GM23338 (cell line): ENCODE measurements at regions not wholly inside any gene's neighbourhood (a gene's known extent, or its start where the extent isn't known, plus 50 kb on each side); places are given as distances from the start of the nearest gene placed in this dataset.

ENCODE experiments used
- ATAC-seq: fragments of 200-7000 bp; cut with Tn5 transposase; 3 replicates; pipeline ENCODE4 v1.9.1; 2020
- DNase-seq: peaks from one replicate; pipeline ENCODE4 v3.0.0-alpha.2; 2015; ENCODE audit warnings: low spot score
- H2AFZ ChIP-seq: fragments of 200-600 bp; sonication (generic); 2 replicates; pipeline ENCODE4 v1.8.0; 2016; ENCODE audit warnings: antibody characterized with exemption, mild to moderate bottlenecking, moderate library complexity
- H3F3A ChIP-seq: fragments of 200-600 bp; sonication (generic); replicated peaks from 2 replicates; pipeline ENCODE4 v1.8.0; 2017; ENCODE audit warnings: antibody characterized with exemption, mixed run types, low read depth
- H3K27ac ChIP-seq: fragments of 200-600 bp; sonication (generic); 2 replicates; pipeline ENCODE4 v1.6.1; 2016; ENCODE audit warnings: low read depth
- H3K27me3 ChIP-seq: fragments of 200-600 bp; sonication (generic); 2 replicates; pipeline ENCODE4 v1.8.0; 2016; ENCODE audit warnings: mild to moderate bottlenecking, mixed run types, moderate library complexity; ENCODE audit not compliant: insufficient read depth
- H3K36me3 ChIP-seq: fragments of 200-600 bp; sonication (generic); 2 replicates; pipeline ENCODE4 v1.8.0; 2016; ENCODE audit warnings: mild to moderate bottlenecking; ENCODE audit not compliant: insufficient read depth
- H3K4me1 ChIP-seq: fragments of 200-600 bp; sonication (generic); 2 replicates; pipeline ENCODE4 v1.8.0; 2016; ENCODE audit warnings: mild to moderate bottlenecking, moderate library complexity; ENCODE audit not compliant: insufficient read depth
- H3K4me2 ChIP-seq: fragments of 200-600 bp; sonication (generic); 2 replicates; pipeline ENCODE4 v1.7.1; 2017; ENCODE audit warnings: mixed run types
- H3K4me3 ChIP-seq: fragments of 200-600 bp; sonication (generic); 2 replicates; pipeline ENCODE4 v1.6.1; 2016; ENCODE audit warnings: mixed run types
- H3K79me2 ChIP-seq: fragments of 200-600 bp; sonication (generic); replicated peaks from 2 replicates; pipeline ENCODE4 v1.8.0; 2017; ENCODE audit warnings: mild to moderate bottlenecking; ENCODE audit not compliant: insufficient read depth
- H3K9me2 ChIP-seq: fragments of 200-600 bp; sonication (generic); 2 replicates; pipeline ENCODE4 v1.8.0; 2017; ENCODE audit not compliant: insufficient read depth
- H4K20me1 ChIP-seq: fragments of 200-600 bp; sonication (generic); replicated peaks from 2 replicates; pipeline ENCODE4 v1.8.0; 2017; ENCODE audit warnings: mild to moderate bottlenecking; ENCODE audit not compliant: insufficient read depth
- H3K27ac Mint-ChIP-seq: 2 replicates; pipeline ENCODE4 v1.8.0; 2020; ENCODE audit warnings: inconsistent platforms, mild to moderate bottlenecking, moderate library complexity, mixed read lengths
- H3K27me3 Mint-ChIP-seq: 3 replicates; pipeline ENCODE4 v1.8.0; 2022; ENCODE audit warnings: low read depth, mild to moderate bottlenecking, moderate library complexity, mixed read lengths, inconsistent platforms; ENCODE audit not compliant: insufficient read depth, poor library complexity
- H3K36me3 Mint-ChIP-seq: 3 replicates; pipeline ENCODE4 v1.8.0; 2021; ENCODE audit warnings: low read depth, mild to moderate bottlenecking, inconsistent platforms, moderate library complexity, mixed read lengths
- H3K4me1 Mint-ChIP-seq: 3 replicates; pipeline ENCODE4 v1.8.0; 2020; ENCODE audit warnings: mild to moderate bottlenecking, inconsistent platforms, mixed read lengths
- H3K4me3 Mint-ChIP-seq: 3 replicates; pipeline ENCODE4 v1.8.0; 2021; ENCODE audit warnings: moderate library complexity, mild to moderate bottlenecking, inconsistent platforms, mixed read lengths
- H3K9me3 Mint-ChIP-seq: 3 replicates; pipeline ENCODE4 v1.8.0; 2020; ENCODE audit warnings: moderate library complexity, mild to moderate bottlenecking, inconsistent platforms, mixed read lengths
- CREB1 ChIP-seq: fragments of 250-450 bp; sonication (Bioruptor Pico); IDR thresholded peaks from 2 replicates; pipeline ENCODE4 v1.5.0; 2020; ENCODE audit warnings: low read depth, mild to moderate bottlenecking, moderate library complexity
- CTCF ChIP-seq, 2 experiments: fragments of 200-600 bp in 1 of 2; sonication (generic) in 1 of 2; conservative IDR thresholded peaks; 2 replicates each; pipeline versions ENCODE4 v1.5.1 to v1.6.1; 2016 to 2017; ENCODE audit warnings: antibody characterized with exemption in 2 of 2, low read depth in 2 of 2, mild to moderate bottlenecking in 2 of 2, moderate library complexity in 1 of 2
- ETS1 ChIP-seq: IDR thresholded peaks from 2 replicates; pipeline ENCODE4 v1.6.1; 2016; ENCODE audit warnings: antibody characterized with exemption
- EZH2 ChIP-seq: fragments of 200-600 bp; sonication (generic); IDR thresholded peaks from one replicate; pipeline ENCODE4 v1.8.0; 2017; ENCODE audit warnings: antibody characterized with exemption, mild to moderate bottlenecking, low read depth; ENCODE audit not compliant: unreplicated experiment
- EZH2phosphoT487 ChIP-seq: fragments of 200-600 bp; sonication (generic); IDR thresholded peaks from one replicate; pipeline ENCODE4 v1.8.1; 2018; ENCODE audit warnings: antibody characterized with exemption; ENCODE audit not compliant: unreplicated experiment
- JUNB ChIP-seq: IDR thresholded peaks from one replicate; pipeline ENCODE4 v1.6.1; 2016; ENCODE audit warnings: antibody characterized with exemption; ENCODE audit not compliant: unreplicated experiment
- NANOG ChIP-seq: IDR thresholded peaks from 2 replicates; pipeline ENCODE4 v1.6.1; 2016; ENCODE audit warnings: antibody characterized with exemption, borderline replicate concordance
- POLR2AphosphoS5 ChIP-seq: IDR thresholded peaks from 2 replicates; pipeline ENCODE4 v1.6.1; 2016; ENCODE audit warnings: antibody characterized with exemption, low read depth
- REST ChIP-seq: IDR thresholded peaks from one replicate; pipeline ENCODE4 v1.6.1; 2018; ENCODE audit warnings: antibody characterized with exemption; ENCODE audit not compliant: unreplicated experiment
- STAT1 ChIP-seq: IDR thresholded peaks from one replicate; pipeline ENCODE4 v1.6.1; 2016; ENCODE audit warnings: antibody characterized with exemption; ENCODE audit not compliant: unreplicated experiment
- ZNF114 ChIP-seq: fragments of 250-450 bp; sonication (Bioruptor Pico); IDR thresholded peaks from 2 replicates; pipeline ENCODE4 v1.5.0; 2020; ENCODE audit warnings: mild to moderate bottlenecking, moderate library complexity
- ZNF331 ChIP-seq: fragments of 250-450 bp; sonication (Bioruptor Pico); IDR thresholded peaks from 2 replicates; pipeline ENCODE4 v1.5.0; 2020; ENCODE audit warnings: low read depth, mild to moderate bottlenecking, moderate library complexity

- Histone ChIP-seq H3K27ac (no peak overlapping the region), H3K27me3 (no peaks in the 10 kb centered on the region), H3F3A (no peaks in the 10 kb centered on the region), H3K4me3 (no peak overlapping the region), H3K9me2 (no peaks in the 10 kb centered on the region), H3K4me2 (no peak overlapping the region), H4K20me1 (no peaks in the 10 kb centered on the region), H3K79me2 (no peaks in the 10 kb centered on the region), H3K4me1 (no peaks in the 10 kb centered on the region), H3K36me3 (no peaks in the 10 kb centered on the region), H2AFZ (no peak overlapping the region)
- no peak for TF ChIP-seq REST
- TF ChIP-seq JUNB: no peak
- no peak for TF ChIP-seq EZH2
- no peak for TF ChIP-seq CREB1
- no peak for TF ChIP-seq CTCF (conservative IDR thresholded peaks at IDR 0.05; ENCODE audit: low read depth in 2 of 2)
- no peak for TF ChIP-seq POLR2AphosphoS5
- no peak for TF ChIP-seq NANOG
- TF ChIP-seq ZNF331 (CRISPR knock-in tag): no peak
- TF ChIP-seq EZH2phosphoT487: no peak
- no peak for TF ChIP-seq ETS1
- no peak for TF ChIP-seq ZNF114 (CRISPR knock-in tag)
- Mint-ChIP-seq H3K9me3 (no peaks in the 10 kb centered on the region; the same call in 1 of the 3 replicates), H3K4me1 (peaks cover 9% of the 10 kb centered on the region; the same call in 2 of the 3 replicates), H3K4me3 (no peak overlapping the region), H3K27me3 (no peaks in the 10 kb centered on the region), H3K27ac (no peak overlapping the region), H3K36me3 (no peaks in the 10 kb centered on the region)
- no peak for ATAC-seq
- no peak for DNase-seq
Measured at GRCh38 chr2:40531359-40531758, 79.5 kb upstream of the SLC8A1 start.

GRCh38 chr2:40534528-40534927 lies 82.6 kb upstream of the SLC8A1 start:
- no peak overlapping the region for H3K27ac Mint-ChIP-seq
- ATAC-seq (no peak), DNase-seq (no peak)
- no peaks in the 10 kb centered on the region for H3K36me3 ChIP-seq
- H3K27me3 Mint-ChIP-seq: no peaks in the 10 kb centered on the region
- no peaks in the 10 kb centered on the region for H3K9me2 ChIP-seq
- no peak overlapping the region for H3K4me2 ChIP-seq
- no peak overlapping the region for H3K4me3 ChIP-seq
- peaks cover 9% of the 10 kb centered on the region; the same call in 2 of the 3 replicates for H3K4me1 Mint-ChIP-seq
- H3K9me3 Mint-ChIP-seq: no peaks in the 10 kb centered on the region; the same call in 2 of the 3 replicates
- no peak overlapping the region for H3K4me3 Mint-ChIP-seq
- no peaks in the 10 kb centered on the region for H3K4me1 ChIP-seq
- no peak overlapping the region; the same call in 1 of the 2 replicates for H2AFZ ChIP-seq
- H3K27ac ChIP-seq: no peak overlapping the region
- H3K27me3 ChIP-seq: no peaks in the 10 kb centered on the region
- no peaks in the 10 kb centered on the region for H3K79me2 ChIP-seq
- H3K36me3 Mint-ChIP-seq: no peaks in the 10 kb centered on the region
- H4K20me1 ChIP-seq: no peaks in the 10 kb centered on the region
- H3F3A ChIP-seq: no peaks in the 10 kb centered on the region
- no peak for TF ChIP-seq EZH2phosphoT487
- TF ChIP-seq ZNF114 (CRISPR knock-in tag): no peak
- TF ChIP-seq CTCF (conservative IDR thresholded peaks at IDR 0.05; ENCODE audit: low read depth in 2 of 2): no peak
- TF ChIP-seq CREB1: no peak
- TF ChIP-seq NANOG: no peak
- no peak for TF ChIP-seq EZH2
- TF ChIP-seq STAT1: no peak
